CD14-positive monocyte (primary cell): ENCODE measurements at regions not wholly inside any gene's neighbourhood (a gene's known extent, or its start where the extent isn't known, plus 50 kb on each side); places are given as distances from the start of the nearest gene placed in this dataset.

Experiments used
- DNase-seq, 3 donors: peaks; one replicate each; pipeline ENCODE4 v3.0.0-alpha.2; 2011 to 2022
- H2AFZ ChIP-seq: 2 replicates; pipeline ENCODE4 v1.6.0; 2012; ENCODE audit warnings: mild to moderate bottlenecking, low read depth, low read length, inconsistent platforms; ENCODE audit not compliant: insufficient read depth, poor library complexity, severe bottlenecking
- H3K27ac ChIP-seq, 2 donors: 1 replicate in 1 of 2; 2 replicates in 1 of 2; pipeline ENCODE4 v1.5.1; 2012 to 2013; ENCODE audit warnings: low read length in 2 of 2, control low read depth in 1 of 2, inconsistent platforms in 1 of 2, low read depth in 1 of 2, mild to moderate bottlenecking in 1 of 2
- H3K27me3 ChIP-seq, 2 donors: one replicate each; pipeline versions ENCODE4 v1.6.0 to v1.6.1; 2011 to 2013; ENCODE audit warnings: low read length in 2 of 2; ENCODE audit not compliant: control insufficient read depth in 2 of 2, insufficient read depth in 2 of 2
- H3K36me3 ChIP-seq, 2 donors: replicated peaks in 1 of 2; 1 replicate in 1 of 2; 2 replicates in 1 of 2; pipeline versions ENCODE4 v1.5.1 to v1.6.1; 2012 to 2013; ENCODE audit warnings: low read length in 2 of 2, control low read depth in 1 of 2, inconsistent platforms in 1 of 2, mild to moderate bottlenecking in 1 of 2; ENCODE audit not compliant: insufficient read depth in 2 of 2, control insufficient read depth in 1 of 2
- H3K4me1 ChIP-seq, 2 donors: 1 replicate in 1 of 2; 2 replicates in 1 of 2; pipeline versions ENCODE4 v1.5.1 to v1.6.1; 2012 to 2013; ENCODE audit warnings: low read length in 2 of 2, control low read depth in 1 of 2, inconsistent platforms in 1 of 2, mild to moderate bottlenecking in 1 of 2, moderate library complexity in 1 of 2; ENCODE audit not compliant: insufficient read depth in 2 of 2, control insufficient read depth in 1 of 2
- H3K4me2 ChIP-seq: replicated peaks from 2 replicates; pipeline ENCODE3; 2012; ENCODE audit warnings: low read length, moderate library complexity, mild to moderate bottlenecking; ENCODE audit not compliant: poor library complexity, severe bottlenecking; ENCODE audit errors: extremely low read depth
- H3K4me3 ChIP-seq, 3 experiments: fragments of 200-600 bp in 1 of 3; sonication (generic) in 1 of 3; replicated peaks in 1 of 3; 1 replicate in 2 of 3; 2 replicates in 1 of 3; pipeline ENCODE4 v1.5.1; 2011 to 2013; ENCODE audit warnings: low read length in 3 of 3, mild to moderate bottlenecking in 3 of 3, control low read depth in 2 of 3, low read depth in 2 of 3, inconsistent platforms in 1 of 3, moderate library complexity in 1 of 3
- H3K79me2 ChIP-seq: 2 replicates; pipeline ENCODE4 v1.6.0; 2012; ENCODE audit warnings: mild to moderate bottlenecking, control low read depth, inconsistent platforms, low read length, moderate library complexity; ENCODE audit not compliant: insufficient read depth
- H3K9ac ChIP-seq: 2 replicates; pipeline ENCODE4 v1.6.0; 2017; ENCODE audit warnings: low read length, mild to moderate bottlenecking; ENCODE audit not compliant: insufficient read depth, poor library complexity, severe bottlenecking
- H3K9me3 ChIP-seq, 2 donors: replicated peaks in 1 of 2; 1 replicate in 1 of 2; 2 replicates in 1 of 2; pipeline versions ENCODE4 v1.5.1 to v1.6.1; 2012 to 2013; ENCODE audit warnings: low read length in 2 of 2, control low read depth in 1 of 2; ENCODE audit not compliant: control insufficient read depth in 1 of 2, insufficient read depth in 1 of 2
- H4K20me1 ChIP-seq: 2 replicates; pipeline ENCODE4 v1.6.0; 2012; ENCODE audit warnings: mild to moderate bottlenecking, low read length, control low read depth, moderate library complexity; ENCODE audit not compliant: insufficient read depth
- H3K27ac Mint-ChIP-seq, 7 donors: one replicate each; pipeline ENCODE4 v1.8.0; 2020; ENCODE audit warnings: mild to moderate bottlenecking in 7 of 7, mixed read lengths in 7 of 7, moderate library complexity in 6 of 7, inconsistent platforms in 2 of 7
- H3K27me3 Mint-ChIP-seq, 3 donors: one replicate each; pipeline ENCODE4 v1.8.0; 2021 to 2022; ENCODE audit warnings: low read depth in 3 of 3, mild to moderate bottlenecking in 3 of 3, mixed read lengths in 3 of 3, moderate library complexity in 3 of 3, inconsistent platforms in 1 of 3
- H3K36me3 Mint-ChIP-seq, 2 donors: one replicate each; pipeline ENCODE4 v1.8.0; 2020; ENCODE audit warnings: mixed read lengths in 2 of 2, inconsistent platforms in 1 of 2, mild to moderate bottlenecking in 1 of 2
- H3K4me1 Mint-ChIP-seq: one replicate; pipeline ENCODE4 v1.8.0; 2020; ENCODE audit warnings: mild to moderate bottlenecking, mixed read lengths
- H3K4me3 Mint-ChIP-seq, 2 donors: one replicate each; pipeline ENCODE4 v1.8.0; 2020; ENCODE audit warnings: mild to moderate bottlenecking in 2 of 2, mixed read lengths in 2 of 2, moderate library complexity in 1 of 2
- H3K9me3 Mint-ChIP-seq, 7 donors: one replicate each; pipeline ENCODE4 v1.8.0; 2020 to 2022; ENCODE audit warnings: mixed read lengths in 7 of 7, mild to moderate bottlenecking in 6 of 7, moderate library complexity in 6 of 7, inconsistent platforms in 2 of 7
- WGBS: methylation state at CpG from one replicate; pipeline ENCODE4 v1.1.5; 2013; ENCODE audit warnings: missing lambda C conversion rate; ENCODE audit not compliant: insufficient coverage; 5-methylcytosine and 5-hydroxymethylcytosine counted together
- intact Hi-C, 2 donors: fragments of 100-400 bp; cut with micrococcal nuclease; formaldehyde crosslinking; loops; one replicate each; pipeline versions ENCODE4 v1.15.0 to v1.15.1; 2023
- TF ChIP-seq, protein P1 (sequence below): fragments of 200-600 bp; IDR thresholded peaks from one replicate; pipeline ENCODE4 v1.8.0; 2022; ENCODE audit warnings: antibody characterized with exemption, mild to moderate bottlenecking

DNA sequence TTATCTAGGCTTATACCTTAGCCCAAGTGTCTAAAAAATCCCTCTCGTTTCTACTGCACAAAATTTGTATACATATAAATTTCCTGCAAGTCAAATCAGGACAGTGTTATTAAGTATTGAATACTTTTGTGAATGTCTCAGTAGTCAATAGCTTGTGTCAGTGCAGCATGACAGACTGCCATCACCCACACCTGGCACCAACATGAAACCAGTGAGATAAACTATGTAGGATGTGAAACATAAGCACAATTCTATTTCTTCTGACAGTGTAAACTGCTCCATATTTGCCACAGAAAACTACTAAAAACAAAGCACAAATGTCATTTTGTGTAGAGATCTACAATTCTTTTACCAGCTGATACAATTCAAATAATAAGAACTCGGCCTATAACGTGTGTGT lies 542.1 kb upstream of the LUZP2 start:
- no peaks in the 10 kb centered on the region for H3K27me3 Mint-ChIP-seq
- H3K27me3 ChIP-seq: no peaks in the 10 kb centered on the region
- H3K36me3 ChIP-seq: no peaks in the 10 kb centered on the region
- TF ChIP-seq, protein P1, sequence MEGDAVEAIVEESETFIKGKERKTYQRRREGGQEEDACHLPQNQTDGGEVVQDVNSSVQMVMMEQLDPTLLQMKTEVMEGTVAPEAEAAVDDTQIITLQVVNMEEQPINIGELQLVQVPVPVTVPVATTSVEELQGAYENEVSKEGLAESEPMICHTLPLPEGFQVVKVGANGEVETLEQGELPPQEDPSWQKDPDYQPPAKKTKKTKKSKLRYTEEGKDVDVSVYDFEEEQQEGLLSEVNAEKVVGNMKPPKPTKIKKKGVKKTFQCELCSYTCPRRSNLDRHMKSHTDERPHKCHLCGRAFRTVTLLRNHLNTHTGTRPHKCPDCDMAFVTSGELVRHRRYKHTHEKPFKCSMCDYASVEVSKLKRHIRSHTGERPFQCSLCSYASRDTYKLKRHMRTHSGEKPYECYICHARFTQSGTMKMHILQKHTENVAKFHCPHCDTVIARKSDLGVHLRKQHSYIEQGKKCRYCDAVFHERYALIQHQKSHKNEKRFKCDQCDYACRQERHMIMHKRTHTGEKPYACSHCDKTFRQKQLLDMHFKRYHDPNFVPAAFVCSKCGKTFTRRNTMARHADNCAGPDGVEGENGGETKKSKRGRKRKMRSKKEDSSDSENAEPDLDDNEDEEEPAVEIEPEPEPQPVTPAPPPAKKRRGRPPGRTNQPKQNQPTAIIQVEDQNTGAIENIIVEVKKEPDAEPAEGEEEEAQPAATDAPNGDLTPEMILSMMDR: no peak
- no peaks in the 10 kb centered on the region for H3K9me3 ChIP-seq
- no peak overlapping the region for H2AFZ ChIP-seq
- peaks cover 0 to 2% (median 0%) of the 10 kb centered on the region in 7 donors for H3K9me3 Mint-ChIP-seq
- no peak overlapping the region for H3K9ac ChIP-seq
- intact Hi-C loops: no loop called here
- no peaks in the 10 kb centered on the region for H3K79me2 ChIP-seq
- H3K27ac Mint-ChIP-seq: no peak overlapping the region
- no peaks in the 10 kb centered on the region for H3K4me1 Mint-ChIP-seq
- H3K4me3 Mint-ChIP-seq: no peak overlapping the region
- H3K4me3 ChIP-seq: no peak overlapping the region
- H3K4me1 ChIP-seq: no peaks in the 10 kb centered on the region
- WGBS: no CpG with 5 or more reads among the region's 3 CpGs
- H3K4me2 ChIP-seq: no peak overlapping the region
- H3K36me3 Mint-ChIP-seq: no peaks in the 10 kb centered on the region
- no peaks in the 10 kb centered on the region for H4K20me1 ChIP-seq
- H3K27ac ChIP-seq: no peak overlapping the region
- DNase-seq: no peak

DNA sequence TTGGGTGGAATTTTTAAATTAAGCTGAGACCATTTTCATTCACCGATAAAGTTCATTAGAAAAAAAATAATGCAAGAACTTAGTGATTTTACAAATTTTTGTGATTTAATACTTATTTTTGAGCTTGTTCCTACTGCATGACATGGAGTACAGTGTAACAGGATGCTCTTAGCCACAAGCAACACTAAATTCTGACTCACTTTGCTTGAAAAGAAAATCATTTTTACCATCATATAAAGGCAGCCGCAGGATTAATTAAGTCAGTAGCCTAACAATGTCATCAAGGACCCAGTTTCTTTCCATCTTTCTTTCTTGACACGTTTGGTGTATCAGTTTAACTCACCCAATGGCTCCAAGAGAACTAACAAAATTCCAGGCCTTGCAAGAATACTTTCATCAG lies 540.3 kb upstream of the LUZP2 start:
- no peak for DNase-seq
- no peaks in the 10 kb centered on the region for H3K79me2 ChIP-seq
- H3K4me2 ChIP-seq: no peak overlapping the region
- no peaks in the 10 kb centered on the region for H3K27me3 Mint-ChIP-seq
- no peak overlapping the region for H3K4me3 ChIP-seq
- no peaks in the 10 kb centered on the region for H3K27me3 ChIP-seq
- intact Hi-C loops: no loop called here
- H3K4me3 Mint-ChIP-seq: no peak overlapping the region
- no peaks in the 10 kb centered on the region for H3K36me3 Mint-ChIP-seq
- H3K9me3 ChIP-seq: peaks cover 0 to 1% of the 10 kb centered on the region in 2 donors
- 88% methylated on average over 1 of the region's 3 CpGs for WGBS
- H3K27ac Mint-ChIP-seq: no peak overlapping the region
- H2AFZ ChIP-seq: no peak overlapping the region
- H3K27ac ChIP-seq: no peak overlapping the region
- no peak overlapping the region for H3K9ac ChIP-seq
- no peaks in the 10 kb centered on the region for H4K20me1 ChIP-seq
- H3K9me3 Mint-ChIP-seq: peaks cover 0 to 2% (median 0%) of the 10 kb centered on the region in 7 donors
- H3K36me3 ChIP-seq: no peaks in the 10 kb centered on the region
- no peaks in the 10 kb centered on the region for H3K4me1 ChIP-seq
- H3K4me1 Mint-ChIP-seq: no peaks in the 10 kb centered on the region
- TF ChIP-seq, protein P1: no peak
